Activated CD4-positive, alpha-beta T cell treated with anti-CD3 and anti-CD28 coated beads for 36 hours (primary cell): ENCODE measurements at regions not wholly inside any gene's neighbourhood (a gene's known extent, or its start where the extent isn't known, plus 50 kb on each side); places are given as distances from the start of the nearest gene placed in this dataset.
A peak's percentile ranks its signal among the peaks of the same experiment; 100 is the strongest.

ENCODE experiments used
- ATAC-seq: fragments of 200-7000 bp; cut with Tn5 transposase; one replicate; pipeline ENCODE4 v1.10.0; 2021; ENCODE audit warnings: mild to moderate bottlenecking, moderate library complexity
- CTCF ChIA-PET: fragments of 350-600 bp; sonication (Branson Sonifier 250); formaldehyde crosslinking; loops from one replicate; lab custom pipeline; 2021; ENCODE audit warnings: antibody characterized with exemption; lab: Charles Lee
- POLR2A ChIA-PET: fragments of 350-600 bp; sonication (Branson Sonifier 250); formaldehyde crosslinking; loops from one replicate; lab custom pipeline; 2021; ENCODE audit warnings: antibody characterized with exemption, inconsistent platforms; lab: Charles Lee
- DNase-seq: peaks from one replicate; pipeline ENCODE4 v3.0.0-alpha.2; 2020
- H3K27ac Mint-ChIP-seq: one replicate; pipeline ENCODE4 v1.8.0; 2021; ENCODE audit warnings: mixed read lengths
- H3K27me3 Mint-ChIP-seq: one replicate; pipeline ENCODE4 v1.8.0; 2021; ENCODE audit warnings: mixed read lengths
- H3K36me3 Mint-ChIP-seq: one replicate; pipeline ENCODE4 v1.8.0; 2021; ENCODE audit warnings: low read depth, mixed read lengths
- H3K4me1 Mint-ChIP-seq: one replicate; pipeline ENCODE4 v1.8.0; 2021; ENCODE audit warnings: mixed read lengths
- H3K4me3 Mint-ChIP-seq: one replicate; pipeline ENCODE4 v1.8.0; 2021; ENCODE audit warnings: mild to moderate bottlenecking, moderate library complexity, mixed read lengths
- H3K9me3 Mint-ChIP-seq: one replicate; pipeline ENCODE4 v1.8.0; 2021; ENCODE audit warnings: low read depth, mixed read lengths
- intact Hi-C, 2 experiments: fragments of 100-400 bp; cut with DNase I in 1 of 2; cut with micrococcal nuclease in 1 of 2; formaldehyde crosslinking; loops; one replicate each; pipeline versions ENCODE4 v1.14.2 to v1.15.1; 2022 to 2024; cut with DNase I, micrococcal nuclease

- Mint-ChIP-seq H3K4me3 (no peak overlapping the region), H3K27me3 (peaks cover 9% of the 10 kb centered on the region), H3K27ac (no peak overlapping the region), H3K4me1 (peaks cover 7% of the 10 kb centered on the region), H3K36me3 (no peaks in the 10 kb centered on the region), H3K9me3 (no peaks in the 10 kb centered on the region)
- no peak for ATAC-seq
- ChIA-PET CTCF (interaction anchor here (1.2 to 2.8 kb wide), 2 partner anchors 16 to 19 kb away, joined by 7 to 8 read pairs; no protein-coding TSS in a partner anchor), POLR2A (no interaction called here)
- no peak for DNase-seq
- intact Hi-C loops: no loop called here
Observed at GRCh38 chr3:67094167-67094566, 96.1 kb downstream of the KBTBD8 start.

DNA sequence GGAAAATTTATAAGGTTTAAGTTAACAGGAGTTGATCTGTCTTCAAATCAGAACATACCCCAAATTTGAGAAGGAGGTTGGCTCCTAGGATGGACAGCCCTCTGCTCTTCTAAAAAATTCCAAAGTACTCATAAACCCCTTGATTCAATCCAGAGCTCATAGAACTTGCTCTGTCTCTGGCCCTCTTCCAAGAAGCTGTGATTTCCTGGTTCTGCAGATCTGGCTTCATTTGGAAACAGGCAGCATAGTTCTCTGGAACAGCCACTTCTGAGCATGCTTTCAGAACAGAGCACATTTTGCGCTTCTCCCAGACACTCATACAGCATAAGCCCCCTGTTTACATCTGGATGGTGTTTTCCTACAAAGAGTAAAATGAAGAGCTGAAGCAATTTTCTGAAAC is 96.7 kb downstream of the KBTBD8 start:
- H3K36me3 Mint-ChIP-seq: no peaks in the 10 kb centered on the region
- CTCF ChIA-PET: interaction anchor here (1.2 to 2.8 kb wide), 3 partner anchors 15 to 123 kb away, joined by 7 to 8 read pairs (median 7); no protein-coding TSS in a partner anchor

GRCh38 chr3:67104388-67104787 is 106.3 kb downstream of the KBTBD8 start:
- ChIA-PET POLR2A (no interaction called here), CTCF (interaction anchor here (1.0 kb wide), 1 partner anchor 133 kb away, joined by 4 read pairs; no protein-coding TSS in a partner anchor)
- ATAC-seq (no peak), DNase-seq (no peak)
- intact Hi-C loops: no loop called here
- Mint-ChIP-seq H3K27me3 (peaks cover 3% of the 10 kb centered on the region), H3K36me3 (no peaks in the 10 kb centered on the region), H3K27ac (no peak overlapping the region), H3K4me3 (no peak overlapping the region), H3K9me3 (peaks cover 3% of the 10 kb centered on the region), H3K4me1 (no peaks in the 10 kb centered on the region)

More for the DNA sequence above, 96.7 kb downstream of the KBTBD8 start:
- DNase-seq (no peak), ATAC-seq (no peak)
- Mint-ChIP-seq H3K9me3 (no peaks in the 10 kb centered on the region), H3K27ac (no peak overlapping the region), H3K4me1 (peaks cover 6% of the 10 kb centered on the region), H3K4me3 (no peak overlapping the region), H3K27me3 (peaks cover 11% of the 10 kb centered on the region)
- intact Hi-C loops: no loop called here
- POLR2A ChIA-PET: no interaction called here

- CTCF ChIA-PET: interaction anchor here (0.8 kb wide), 1 partner anchor 9 kb away, joined by 4 read pairs; no protein-coding TSS in a partner anchor
- Mint-ChIP-seq H3K4me1 (no peaks in the 10 kb centered on the region), H3K9me3 (peaks cover 3% of the 10 kb centered on the region), H3K4me3 (no peak overlapping the region), H3K27ac (no peak overlapping the region), H3K36me3 (no peaks in the 10 kb centered on the region), H3K27me3 (peaks cover 5% of the 10 kb centered on the region)
- POLR2A ChIA-PET: no interaction called here
- intact Hi-C loops: no loop called here
- ATAC-seq: no peak
- no peak for DNase-seq
Observed at GRCh38 chr3:67106874-67107273, 108.8 kb downstream of the KBTBD8 start.

- no peaks in the 10 kb centered on the region for H3K36me3 Mint-ChIP-seq
- DNase-seq: no peak
- no peak for ATAC-seq
- ChIA-PET CTCF (interaction anchor here (0.6 to 2.1 kb wide), 8 partner anchors 8 to 1766 kb away, joined by 3 to 7 read pairs (median 5); no protein-coding TSS in a partner anchor), POLR2A (no interaction called here)
- peaks cover 5% of the 10 kb centered on the region for H3K27me3 Mint-ChIP-seq
- intact Hi-C loops: loop anchor here (1.0 to 5.0 kb wide), 7 partner anchors 137 to 1783 kb away; no protein-coding TSS in a partner anchor
- no peaks in the 10 kb centered on the region for H3K9me3 Mint-ChIP-seq
- H3K4me3 Mint-ChIP-seq: no peak overlapping the region
- peaks cover 5% of the 10 kb centered on the region for H3K4me1 Mint-ChIP-seq
- H3K27ac Mint-ChIP-seq: no peak overlapping the region
Observed at GRCh38 chr3:67109651-67110204, 111.6 kb downstream of the KBTBD8 start.

DNA sequence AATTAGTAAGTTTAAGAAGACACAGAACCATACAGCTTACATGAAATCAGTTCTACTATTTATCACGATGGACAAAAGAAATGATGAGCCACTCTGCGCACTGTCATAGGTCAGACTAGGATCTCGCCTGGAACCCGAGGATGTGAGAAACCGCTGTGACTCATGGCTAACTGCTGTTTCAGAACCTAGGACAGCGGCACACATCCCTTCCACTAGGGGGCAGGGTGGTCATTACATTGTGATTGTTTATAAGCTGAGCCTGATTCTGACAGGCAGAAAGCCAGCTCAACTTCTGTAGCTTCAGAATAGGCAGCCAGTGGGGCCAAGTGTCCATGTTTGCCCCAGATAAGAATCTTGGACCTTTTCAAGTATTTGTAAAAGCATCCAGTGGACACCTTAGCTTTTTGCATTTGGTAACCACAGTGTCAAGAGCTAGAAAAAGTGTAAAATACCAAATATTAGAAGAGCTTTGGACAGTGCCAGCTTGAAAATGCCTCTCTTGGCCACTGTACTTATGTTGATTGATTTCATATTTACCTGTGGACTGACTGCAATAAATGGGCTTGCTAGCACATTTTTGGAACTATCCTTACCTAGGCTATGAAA is 115.8 kb downstream of the KBTBD8 start:
- peaks cover 5% of the 10 kb centered on the region for H3K4me1 Mint-ChIP-seq
- CTCF ChIA-PET: interaction anchor here (0.5 to 2.0 kb wide), 41 partner anchors 9 to 1780 kb away, joined by 3 to 23 read pairs (median 4); partner anchors contain the start of gene KBTBD8
- H3K9me3 Mint-ChIP-seq: no peaks in the 10 kb centered on the region
- peak; percentile 89 for DNase-seq
- no peaks in the 10 kb centered on the region for H3K36me3 Mint-ChIP-seq
- ATAC-seq: peak; percentile 99
- intact Hi-C loops: loop anchor here (1.0 to 5.0 kb wide), 9 partner anchors 142 to 1778 kb away; no protein-coding TSS in a partner anchor
- H3K27ac Mint-ChIP-seq: no peak overlapping the region
- H3K27me3 Mint-ChIP-seq: peaks cover 15% of the 10 kb centered on the region
- POLR2A ChIA-PET: no interaction called here
- H3K4me3 Mint-ChIP-seq: no peak overlapping the region

- intact Hi-C loops: no loop called here
- no peaks in the 10 kb centered on the region for H3K36me3 Mint-ChIP-seq
Observed at GRCh38 chr3:67118122-67118521, 120.0 kb downstream of the KBTBD8 start.

DNA sequence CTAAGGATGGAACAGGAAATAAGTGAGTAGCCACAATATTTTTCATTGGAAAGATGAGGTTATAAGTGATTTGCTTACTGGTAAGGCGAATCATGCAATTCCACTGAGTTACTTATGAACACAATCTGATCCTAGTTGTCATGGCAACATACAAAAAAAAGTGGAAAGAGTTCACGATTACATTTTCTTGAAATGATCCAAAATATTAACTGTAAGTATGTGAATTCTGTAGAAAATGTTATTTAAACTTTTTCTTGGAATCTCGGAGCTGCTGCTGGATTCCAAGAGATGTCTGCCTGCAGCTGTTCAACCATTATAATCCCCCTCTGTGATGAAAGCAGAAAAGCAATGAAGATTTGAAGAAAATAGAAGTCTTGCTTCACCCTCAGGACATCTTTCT is 120.5 kb downstream of the KBTBD8 start:
- intact Hi-C loops: no loop called here
- CTCF ChIA-PET: no interaction called here

More at GRCh38 chr3:67118122-67118521, 120.0 kb downstream of the KBTBD8 start:
- peaks cover 15% of the 10 kb centered on the region for H3K27me3 Mint-ChIP-seq
- no peak overlapping the region for H3K27ac Mint-ChIP-seq
- no peak overlapping the region for H3K4me3 Mint-ChIP-seq
- H3K4me1 Mint-ChIP-seq: peaks cover 5% of the 10 kb centered on the region
- ATAC-seq: no peak
- ChIA-PET CTCF (no interaction called here), POLR2A (no interaction called here)
- H3K9me3 Mint-ChIP-seq: no peaks in the 10 kb centered on the region
- no peak for DNase-seq

DNA sequence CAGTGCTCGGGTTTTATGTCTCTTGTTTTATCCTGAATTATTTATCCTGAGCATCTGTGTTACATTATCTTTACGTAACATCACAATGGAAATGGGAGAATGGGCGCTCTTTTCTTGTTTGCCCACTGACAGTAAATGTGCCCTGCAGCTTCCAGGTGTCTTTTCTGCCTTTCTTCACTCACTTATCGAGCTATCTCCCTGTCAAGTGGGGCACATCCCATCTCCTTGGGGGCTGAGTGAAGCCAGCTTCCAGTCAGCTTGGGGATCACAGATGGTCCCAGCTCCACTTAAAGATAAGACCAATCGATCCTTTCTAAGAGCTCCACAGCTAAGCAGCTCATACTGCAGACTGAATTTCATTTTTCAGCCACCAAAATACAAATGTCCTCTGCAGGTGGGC is 125.8 kb downstream of the KBTBD8 start:
- Mint-ChIP-seq H3K4me1 (no peaks in the 10 kb centered on the region), H3K27ac (no peak overlapping the region), H3K4me3 (no peak overlapping the region), H3K9me3 (peaks cover 4% of the 10 kb centered on the region), H3K27me3 (peaks cover 7% of the 10 kb centered on the region), H3K36me3 (no peaks in the 10 kb centered on the region)
- intact Hi-C loops: no loop called here
- CTCF ChIA-PET: interaction anchor here (1.1 kb wide), 1 partner anchor 10 kb away, joined by 5 read pairs; no protein-coding TSS in a partner anchor
- ATAC-seq: no peak
- DNase-seq: no peak
- POLR2A ChIA-PET: no interaction called here

More for the DNA sequence above, 120.5 kb downstream of the KBTBD8 start:
- H3K4me1 Mint-ChIP-seq: peaks cover 2% of the 10 kb centered on the region
- POLR2A ChIA-PET: no interaction called here
- ATAC-seq: no peak
- no peak overlapping the region for H3K4me3 Mint-ChIP-seq
- H3K9me3 Mint-ChIP-seq: no peaks in the 10 kb centered on the region
- no peak overlapping the region for H3K27ac Mint-ChIP-seq
- no peaks in the 10 kb centered on the region for H3K36me3 Mint-ChIP-seq
- no peak for DNase-seq
- peaks cover 15% of the 10 kb centered on the region for H3K27me3 Mint-ChIP-seq

DNA sequence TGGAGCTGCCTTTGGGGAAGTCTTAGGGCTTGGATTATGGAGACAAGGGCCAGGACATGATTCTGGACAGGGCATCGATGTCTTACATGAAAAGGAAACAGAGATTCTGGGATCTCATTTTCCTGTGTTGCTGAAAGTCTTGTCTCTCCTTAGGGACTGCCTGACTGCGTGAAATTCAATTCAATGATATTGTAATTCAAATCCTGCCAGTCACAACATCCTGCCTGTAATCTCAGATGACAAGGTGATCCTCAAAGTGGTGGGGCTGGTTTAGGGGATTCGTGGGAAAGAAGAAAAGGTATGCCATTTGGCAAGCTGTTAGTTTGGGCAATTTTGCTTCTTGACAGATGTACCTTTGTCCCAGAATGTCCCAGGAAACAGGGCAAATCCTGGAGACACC is 129.1 kb downstream of the KBTBD8 start:
- Mint-ChIP-seq H3K4me3 (no peak overlapping the region), H3K36me3 (no peaks in the 10 kb centered on the region), H3K27ac (no peak overlapping the region), H3K27me3 (peaks cover 8% of the 10 kb centered on the region), H3K9me3 (peaks cover 4% of the 10 kb centered on the region), H3K4me1 (no peaks in the 10 kb centered on the region)
- CTCF ChIA-PET: no interaction called here
- intact Hi-C loops: no loop called here
- POLR2A ChIA-PET: no interaction called here
- no peak for ATAC-seq
- no peak for DNase-seq

DNA sequence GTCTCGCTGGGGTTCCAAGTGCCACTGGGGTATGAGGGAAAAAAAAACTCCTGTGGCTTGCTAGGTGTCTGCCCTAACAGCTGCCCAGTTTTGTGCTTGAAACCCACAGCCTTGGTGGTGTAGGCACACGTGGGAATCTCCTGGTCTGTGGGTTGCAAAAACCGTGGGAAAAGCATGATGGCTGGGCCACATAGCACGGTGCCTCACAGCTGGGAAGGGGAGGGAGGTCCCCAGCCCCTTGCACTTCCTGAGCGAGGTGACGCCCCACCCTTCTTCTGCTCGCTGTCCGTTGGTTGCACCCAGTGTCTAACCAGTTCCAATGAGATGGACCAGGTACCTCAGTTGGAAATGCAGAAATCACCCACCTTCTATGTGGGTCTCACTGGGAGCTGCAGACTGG is 144.3 kb downstream of the KBTBD8 start:
- Mint-ChIP-seq H3K27me3 (peaks cover 2% of the 10 kb centered on the region), H3K9me3 (peaks cover 31% of the 10 kb centered on the region), H3K36me3 (no peaks in the 10 kb centered on the region), H3K4me3 (no peak overlapping the region), H3K27ac (no peak overlapping the region), H3K4me1 (no peaks in the 10 kb centered on the region)
- ChIA-PET CTCF (interaction anchor here (0.6 kb wide), 1 partner anchor 14 kb away, joined by 3 read pairs; no protein-coding TSS in a partner anchor), POLR2A (no interaction called here)
- no peak for DNase-seq
- no peak for ATAC-seq
- intact Hi-C loops: no loop called here

DNA sequence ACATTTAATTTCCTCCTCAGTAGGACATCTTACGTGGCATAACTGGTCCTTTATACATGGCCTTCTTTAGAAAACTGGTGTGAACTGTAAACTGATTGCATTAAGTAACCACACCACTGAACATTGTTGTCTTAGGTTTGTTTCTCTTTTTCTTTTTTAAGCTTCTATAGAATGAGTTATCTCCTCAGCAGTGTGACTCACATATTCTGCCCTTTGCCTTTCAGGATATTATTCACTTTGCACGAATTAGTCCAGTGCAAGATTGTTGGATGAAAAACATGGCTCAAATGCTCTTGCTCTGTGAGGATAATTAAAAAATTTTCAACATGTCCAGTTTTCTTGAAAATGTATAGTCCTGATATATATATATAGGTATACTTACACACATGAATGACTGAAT is 147.6 kb downstream of the KBTBD8 start:
- no peaks in the 10 kb centered on the region for H3K4me1 Mint-ChIP-seq
- no peak overlapping the region for H3K4me3 Mint-ChIP-seq
- peaks cover 2% of the 10 kb centered on the region for H3K27me3 Mint-ChIP-seq
- DNase-seq: no peak
- ChIA-PET CTCF (no interaction called here), POLR2A (no interaction called here)
- no peaks in the 10 kb centered on the region for H3K36me3 Mint-ChIP-seq
- H3K9me3 Mint-ChIP-seq: peaks cover 8% of the 10 kb centered on the region
- no peak for ATAC-seq
- intact Hi-C loops: no loop called here
- no peak overlapping the region for H3K27ac Mint-ChIP-seq
